ENCODE measurements at regions not wholly inside any gene's neighbourhood (a gene's known extent, or its start where the extent isn't known, plus 50 kb on each side); places are given as distances from the start of the nearest gene placed in this dataset.

DNA sequence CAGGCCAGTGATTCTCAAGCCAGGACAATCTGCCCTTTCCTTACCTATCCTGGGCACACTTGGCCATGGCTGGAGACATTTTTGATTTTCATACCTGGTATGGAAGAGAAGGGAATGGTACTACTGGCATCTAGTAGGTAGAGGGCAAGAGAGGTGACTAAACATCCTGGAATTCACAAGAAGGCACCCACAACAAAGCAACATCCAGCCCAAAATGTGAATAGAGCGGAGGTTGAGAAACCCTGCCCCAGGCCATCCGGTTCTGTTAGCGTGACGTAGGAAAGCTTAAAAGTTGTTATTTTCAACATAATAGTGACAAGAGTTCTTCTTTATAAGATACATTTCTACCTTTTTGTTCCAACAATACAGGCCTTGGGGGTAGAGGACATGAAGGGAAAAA is 114.9 kb upstream of the ALX4 start:
- Histone ChIP-seq H3K4me1 (no peaks in the 10 kb centered on the region), H3K27ac (no peak overlapping the region), H3K4me2 (no peak overlapping the region), H3K9me3 (no peaks in the 10 kb centered on the region), H3K4me3 (no peak overlapping the region)
- ChIA-PET POLR2A (no interaction called here), CTCF (no interaction called here)
- 82% methylated on average over 4 of the region's 4 CpGs for whole genome bisulfite sequencing (ENCODE audit: missing lambda C conversion rate)
- DNase-seq (ENCODE audit: low read depth in 1 of 2, low spot score in 1 of 2) (no peak), ATAC-seq (no peak), FAIRE-seq (no peak)
- TF ChIP-seq CHD2 (IDR thresholded peaks at IDR 0.05; ENCODE audit: low read length, partially characterized antibody): no peak
- TF ChIP-seq, protein P1, sequence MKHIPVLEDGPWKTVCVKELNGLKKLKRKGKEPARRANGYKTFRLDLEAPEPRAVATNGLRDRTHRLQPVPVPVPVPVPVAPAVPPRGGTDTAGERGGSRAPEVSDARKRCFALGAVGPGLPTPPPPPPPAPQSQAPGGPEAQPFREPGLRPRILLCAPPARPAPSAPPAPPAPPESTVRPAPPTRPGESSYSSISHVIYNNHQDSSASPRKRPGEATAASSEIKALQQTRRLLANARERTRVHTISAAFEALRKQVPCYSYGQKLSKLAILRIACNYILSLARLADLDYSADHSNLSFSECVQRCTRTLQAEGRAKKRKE (CRISPR knock-in tag; IDR thresholded peaks at IDR 0.05; ENCODE audit: low read depth): no peak
- TF ChIP-seq CEBPB (IDR thresholded peaks at IDR 0.05): no peak
- TF ChIP-seq MYC (IDR thresholded peaks at IDR 0.05; ENCODE audit: borderline replicate concordance, low read length): no peak
- TF ChIP-seq HEYL (CRISPR knock-in tag; IDR thresholded peaks at IDR 0.05): no peak
- TF ChIP-seq, protein P2, sequence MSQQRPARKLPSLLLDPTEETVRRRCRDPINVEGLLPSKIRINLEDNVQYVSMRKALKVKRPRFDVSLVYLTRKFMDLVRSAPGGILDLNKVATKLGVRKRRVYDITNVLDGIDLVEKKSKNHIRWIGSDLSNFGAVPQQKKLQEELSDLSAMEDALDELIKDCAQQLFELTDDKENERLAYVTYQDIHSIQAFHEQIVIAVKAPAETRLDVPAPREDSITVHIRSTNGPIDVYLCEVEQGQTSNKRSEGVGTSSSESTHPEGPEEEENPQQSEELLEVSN (IDR thresholded peaks at IDR 0.05; ENCODE audit: borderline replicate concordance, low read depth): no peak
- no peak for TF ChIP-seq BHLHE40 (IDR thresholded peaks at IDR 0.05; ENCODE audit: low read depth, low read length)
- no peak for TF ChIP-seq TP53 (CRISPR knock-in tag; IDR thresholded peaks at IDR 0.05)
- TF ChIP-seq CBX8 (IDR thresholded peaks at IDR 0.05): no peak
- TF ChIP-seq POLR2AphosphoS2 (conservative IDR thresholded peaks at IDR 0.05; ENCODE audit: low read length): no peak
- no peak for TF ChIP-seq FOSB (CRISPR knock-in tag; IDR thresholded peaks at IDR 0.05)
- TF ChIP-seq JUN (IDR thresholded peaks at IDR 0.05): no peak
- TF ChIP-seq, protein P3, sequence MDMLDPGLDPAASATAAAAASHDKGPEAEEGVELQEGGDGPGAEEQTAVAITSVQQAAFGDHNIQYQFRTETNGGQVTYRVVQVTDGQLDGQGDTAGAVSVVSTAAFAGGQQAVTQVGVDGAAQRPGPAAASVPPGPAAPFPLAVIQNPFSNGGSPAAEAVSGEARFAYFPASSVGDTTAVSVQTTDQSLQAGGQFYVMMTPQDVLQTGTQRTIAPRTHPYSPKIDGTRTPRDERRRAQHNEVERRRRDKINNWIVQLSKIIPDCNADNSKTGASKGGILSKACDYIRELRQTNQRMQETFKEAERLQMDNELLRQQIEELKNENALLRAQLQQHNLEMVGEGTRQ (IDR thresholded peaks at IDR 0.05): no peak
- TF ChIP-seq EP300 (IDR thresholded peaks at IDR 0.05): no peak
- no peak for TF ChIP-seq HOXB5 (CRISPR knock-in tag; IDR thresholded peaks at IDR 0.05)
- no peak for TF ChIP-seq RCOR1 (IDR thresholded peaks at IDR 0.05; ENCODE audit: low read depth, low read length)
- no peak for TF ChIP-seq HOXA7 (CRISPR knock-in tag; IDR thresholded peaks at IDR 0.05)

DNA sequence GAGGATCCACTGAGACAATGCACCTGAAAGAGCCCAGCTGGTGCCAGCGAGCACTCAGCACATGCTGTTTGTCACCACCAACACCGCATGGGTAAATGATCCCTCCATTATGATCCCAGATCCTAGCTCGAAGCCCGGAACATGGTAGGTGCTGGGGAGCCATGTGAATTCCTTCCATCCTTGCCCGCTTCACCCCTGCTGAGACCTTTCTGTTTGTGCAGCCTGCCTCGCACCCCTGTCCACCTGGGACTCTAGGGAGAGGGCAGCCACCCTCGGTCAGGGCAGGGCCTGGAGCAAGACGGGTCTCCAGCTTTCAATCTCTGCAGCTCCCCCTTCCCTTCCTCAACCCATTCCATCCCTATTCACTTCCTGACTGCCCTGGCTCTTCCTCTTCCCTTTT is 116.2 kb upstream of the ALX4 start:
- CTCF ChIA-PET: interaction anchor here (1.4 to 2.5 kb wide), 3 partner anchors 11 to 35 kb away, joined by 4 to 6 read pairs (median 6); no protein-coding TSS in a partner anchor
- TF ChIP-seq EP300 (IDR thresholded peaks at IDR 0.05) (no peak), RNF2 (IDR thresholded peaks at IDR 0.05; ENCODE audit: borderline replicate concordance, low read depth) (no peak), ZSCAN20 (CRISPR knock-in tag; IDR thresholded peaks at IDR 0.05) (no peak), NFE2L2 (conservative IDR thresholded peaks at IDR 0.05; ENCODE audit: low read length) (no peak), MYC (IDR thresholded peaks at IDR 0.05; ENCODE audit: borderline replicate concordance, low read length) (no peak)
- TF ChIP-seq, protein P4, sequence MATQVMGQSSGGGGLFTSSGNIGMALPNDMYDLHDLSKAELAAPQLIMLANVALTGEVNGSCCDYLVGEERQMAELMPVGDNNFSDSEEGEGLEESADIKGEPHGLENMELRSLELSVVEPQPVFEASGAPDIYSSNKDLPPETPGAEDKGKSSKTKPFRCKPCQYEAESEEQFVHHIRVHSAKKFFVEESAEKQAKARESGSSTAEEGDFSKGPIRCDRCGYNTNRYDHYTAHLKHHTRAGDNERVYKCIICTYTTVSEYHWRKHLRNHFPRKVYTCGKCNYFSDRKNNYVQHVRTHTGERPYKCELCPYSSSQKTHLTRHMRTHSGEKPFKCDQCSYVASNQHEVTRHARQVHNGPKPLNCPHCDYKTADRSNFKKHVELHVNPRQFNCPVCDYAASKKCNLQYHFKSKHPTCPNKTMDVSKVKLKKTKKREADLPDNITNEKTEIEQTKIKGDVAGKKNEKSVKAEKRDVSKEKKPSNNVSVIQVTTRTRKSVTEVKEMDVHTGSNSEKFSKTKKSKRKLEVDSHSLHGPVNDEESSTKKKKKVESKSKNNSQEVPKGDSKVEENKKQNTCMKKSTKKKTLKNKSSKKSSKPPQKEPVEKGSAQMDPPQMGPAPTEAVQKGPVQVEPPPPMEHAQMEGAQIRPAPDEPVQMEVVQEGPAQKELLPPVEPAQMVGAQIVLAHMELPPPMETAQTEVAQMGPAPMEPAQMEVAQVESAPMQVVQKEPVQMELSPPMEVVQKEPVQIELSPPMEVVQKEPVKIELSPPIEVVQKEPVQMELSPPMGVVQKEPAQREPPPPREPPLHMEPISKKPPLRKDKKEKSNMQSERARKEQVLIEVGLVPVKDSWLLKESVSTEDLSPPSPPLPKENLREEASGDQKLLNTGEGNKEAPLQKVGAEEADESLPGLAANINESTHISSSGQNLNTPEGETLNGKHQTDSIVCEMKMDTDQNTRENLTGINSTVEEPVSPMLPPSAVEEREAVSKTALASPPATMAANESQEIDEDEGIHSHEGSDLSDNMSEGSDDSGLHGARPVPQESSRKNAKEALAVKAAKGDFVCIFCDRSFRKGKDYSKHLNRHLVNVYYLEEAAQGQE (IDR thresholded peaks at IDR 0.05): no peak
- FAIRE-seq (no peak), DNase-seq (ENCODE audit: low read depth in 1 of 2, low spot score in 1 of 2) (no peak), ATAC-seq (no peak)
- no peaks in the 10 kb centered on the region for H3K9me3 ChIP-seq
- no peak overlapping the region for H3K4me3 ChIP-seq
- no peak overlapping the region for H3K27ac ChIP-seq
- WGBS (ENCODE audit: missing lambda C conversion rate): 50% methylated on average over 8 of the region's 8 CpGs
- POLR2A ChIA-PET: no interaction called here
- H3K4me1 ChIP-seq: no peaks in the 10 kb centered on the region
- H3K4me2 ChIP-seq: no peak overlapping the region

Measured in A549 (cell line).